ENCODE measurements at regions not wholly inside any gene's neighbourhood (a gene's known extent, or its start where the extent isn't known, plus 50 kb on each side); places are given as distances from the start of the nearest gene placed in this dataset.

- TF ChIP-seq IRF3 (IDR thresholded peaks at IDR 0.05; ENCODE audit: low read depth, low read length): no peak
- TF ChIP-seq NFIC (IDR thresholded peaks at IDR 0.05; ENCODE audit: borderline replicate concordance): no peak
Observed at GRCh38 chr3:159522276-159522675, 466.4 kb upstream of the IL12A start (continued).

GRCh38 chr3:159528251-159528895 is 460.3 kb upstream of the IL12A start:
- H3K27me3 ChIP-seq (ENCODE audit: insufficient read depth): no peaks in the 10 kb centered on the region; the same call in 1 of the 2 replicates
- ChIA-PET CTCF (no interaction called here), POLR2A (no interaction called here)
- no peaks in the 10 kb centered on the region for H3K9me3 ChIP-seq
- H2AFZ ChIP-seq (ENCODE audit: low read depth): no peak overlapping the region
- no peaks in the 10 kb centered on the region for H3K79me2 ChIP-seq (ENCODE audit: insufficient read depth)
- H3K9me2 ChIP-seq: no peaks in the 10 kb centered on the region
- no peak overlapping the region for H3K4me3 ChIP-seq (ENCODE audit: low read depth in 2 of 2, low read length in 1 of 2)
- H4K20me1 ChIP-seq (ENCODE audit: insufficient read depth): no peaks in the 10 kb centered on the region
- H3K27ac ChIP-seq (ENCODE audit: low read depth in 2 of 2, low read length in 1 of 2): no peak overlapping the region
- no peak overlapping the region for H3K9ac ChIP-seq
- no peaks in the 10 kb centered on the region for H3F3A ChIP-seq (replicated peaks; ENCODE audit: insufficient read depth)
- no peak overlapping the region for H3K4me2 ChIP-seq
- TF ChIP-seq EZH2phosphoT487 (IDR thresholded peaks at IDR 0.05; ENCODE audit: borderline replicate concordance, low read depth) (no peak), RFX5 (IDR thresholded peaks at IDR 0.05; ENCODE audit: low read length) (no peak), GATA2 (CRISPR knock-in tag; IDR thresholded peaks at IDR 0.05) (no peak), USF2 (IDR thresholded peaks at IDR 0.05; ENCODE audit: borderline replicate concordance, low read depth, low read length) (no peak), NRF1 (IDR thresholded peaks at IDR 0.05; ENCODE audit: low read depth, low read length) (no peak), MXI1 (IDR thresholded peaks at IDR 0.05; ENCODE audit: low read depth, low read length) (no peak), USF1 (IDR thresholded peaks at IDR 0.05; ENCODE audit: borderline replicate concordance, low read depth) (no peak), JUND (IDR thresholded peaks at IDR 0.05) (no peak), POLR2AphosphoS5 (IDR thresholded peaks at IDR 0.05; ENCODE audit: low read depth, low read length) (no peak), YY1 (IDR thresholded peaks at IDR 0.05; ENCODE audit: low read depth) (no peak), MAX (IDR thresholded peaks at IDR 0.05; ENCODE audit: low read depth) (no peak), EP300 (IDR thresholded peaks at IDR 0.05; ENCODE audit: borderline replicate concordance in 1 of 2, low read depth in 1 of 2, low read length in 1 of 2) (no peak)
- peaks cover 0 to 3% of the 10 kb centered on the region in 2 experiments; a peak in 1 of 4 replicates for H3K4me1 ChIP-seq (ENCODE audit: control insufficient read depth in 1 of 2, insufficient read depth in 2 of 2, low read depth in 1 of 2, low read length in 1 of 2)
- H3K36me3 ChIP-seq (replicated peaks in 1 of 2; ENCODE audit: control insufficient read depth in 1 of 2, insufficient read depth in 2 of 2, low read length in 1 of 2): no peaks in the 10 kb centered on the region
- 34% methylated on average over 9 of the region's 9 CpGs for WGBS (ENCODE audit: low lambda C conversion rate)
- no peak for DNase-seq
